ENCODE measurements at regions not wholly inside any gene's neighbourhood (a gene's known extent, or its start where the extent isn't known, plus 50 kb on each side); places are given as distances from the start of the nearest gene placed in this dataset.

DNA sequence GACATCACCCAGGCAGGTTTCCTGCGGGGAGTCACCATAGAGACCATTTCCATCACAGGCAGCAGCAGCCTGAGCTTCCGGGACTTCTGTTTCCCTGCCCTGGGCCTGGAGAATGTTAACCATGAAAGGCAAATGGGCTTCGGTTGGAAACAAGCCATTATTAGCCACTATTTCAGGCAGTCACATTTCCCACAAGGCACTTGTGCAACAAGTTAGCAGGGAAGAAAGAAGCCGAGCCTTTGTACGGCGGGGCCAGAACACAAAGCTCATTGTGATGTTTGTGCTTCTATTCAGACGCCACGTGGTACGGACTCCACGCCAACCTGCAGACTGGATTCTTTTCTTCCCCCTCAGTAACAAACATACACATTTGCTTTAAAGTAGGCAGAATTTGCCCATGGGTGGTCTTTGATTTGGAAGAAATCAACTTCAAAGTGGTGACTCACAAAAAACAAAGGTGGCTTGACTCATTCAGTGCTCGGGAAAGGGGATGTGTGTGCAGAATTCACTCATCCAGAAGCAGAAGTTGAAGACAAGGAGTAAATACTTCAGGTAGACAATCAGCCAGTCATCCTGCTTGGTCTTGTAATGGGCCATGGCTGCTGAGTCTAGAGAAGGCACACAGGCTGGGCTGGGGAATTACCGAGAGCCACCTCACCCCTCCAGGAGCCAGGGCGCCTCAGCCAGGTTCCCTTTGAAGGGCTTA is 154.2 kb upstream of the PRMT8 start:
- DNase-seq: no peak

DNA sequence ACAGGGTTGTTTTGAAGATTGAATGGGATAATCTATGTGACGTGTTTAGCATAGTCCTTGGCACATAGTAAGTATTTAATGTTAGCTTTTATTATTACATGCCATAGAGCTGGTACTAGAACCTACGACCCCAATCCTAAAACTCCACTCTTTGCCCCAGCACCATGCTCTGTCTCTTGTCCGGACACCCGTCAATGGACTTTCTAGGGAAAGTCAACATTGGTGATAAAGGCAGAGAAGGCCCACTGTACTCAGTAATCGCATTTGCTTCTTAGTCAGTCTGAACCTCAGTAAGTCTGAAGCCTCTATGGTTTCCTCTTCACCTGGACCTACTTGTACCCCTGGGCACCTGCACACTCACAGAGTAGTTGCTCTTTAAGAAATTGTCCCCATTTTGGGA is 153.1 kb upstream of the PRMT8 start:
- DNase-seq: no peak

- no peak for DNase-seq
These were observed 151.8 kb upstream of the PRMT8 start for GRCh38 chr12:3339221-3339620.

GRCh38 chr12:3341594-3341993 is 149.4 kb upstream of the PRMT8 start:
- no peak for DNase-seq

DNA sequence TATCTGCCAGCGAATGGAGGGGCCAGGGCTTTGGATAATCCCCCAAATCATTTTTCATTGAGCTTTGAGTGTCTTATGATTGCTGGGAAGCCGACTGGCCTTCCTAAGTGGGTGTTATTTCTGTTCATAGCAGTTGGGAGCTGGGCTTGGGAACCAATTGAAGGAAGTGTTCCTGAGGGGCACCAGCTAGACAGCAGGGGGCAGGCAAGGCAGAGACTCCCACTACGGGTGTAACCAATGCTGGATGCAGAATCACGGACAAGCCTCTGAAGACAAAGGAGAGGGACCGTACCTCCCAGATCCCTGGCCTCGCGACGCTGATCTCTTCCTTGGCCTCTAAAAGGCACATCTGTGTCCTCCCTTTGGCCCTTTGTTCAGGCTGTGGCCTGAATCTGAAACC is 149.0 kb upstream of the PRMT8 start:
- DNase-seq: peak; percentile 26

- no peak for DNase-seq
These were observed 142.9 kb upstream of the PRMT8 start for GRCh38 chr12:3348055-3348454.

DNA sequence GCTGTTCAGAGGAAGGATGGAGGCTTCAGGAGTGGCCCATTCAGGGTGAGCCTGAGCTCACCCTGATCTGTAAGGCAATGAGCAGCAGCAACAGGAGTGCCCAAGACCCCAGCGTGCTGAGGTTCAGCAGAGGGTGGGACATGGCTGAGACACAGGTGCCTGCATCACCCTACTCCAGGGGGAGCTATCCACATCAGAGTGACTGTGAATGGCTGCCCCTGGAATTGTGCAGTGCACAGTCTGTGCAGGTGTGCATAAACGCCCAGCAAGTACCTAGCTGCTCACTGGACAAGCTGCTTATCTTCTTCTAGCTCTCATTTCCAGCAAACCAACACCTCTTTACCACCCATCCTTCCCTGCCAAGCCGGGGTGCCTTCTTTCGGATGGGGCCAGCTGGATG is 140.6 kb upstream of the PRMT8 start:
- DNase-seq: no peak

DNA sequence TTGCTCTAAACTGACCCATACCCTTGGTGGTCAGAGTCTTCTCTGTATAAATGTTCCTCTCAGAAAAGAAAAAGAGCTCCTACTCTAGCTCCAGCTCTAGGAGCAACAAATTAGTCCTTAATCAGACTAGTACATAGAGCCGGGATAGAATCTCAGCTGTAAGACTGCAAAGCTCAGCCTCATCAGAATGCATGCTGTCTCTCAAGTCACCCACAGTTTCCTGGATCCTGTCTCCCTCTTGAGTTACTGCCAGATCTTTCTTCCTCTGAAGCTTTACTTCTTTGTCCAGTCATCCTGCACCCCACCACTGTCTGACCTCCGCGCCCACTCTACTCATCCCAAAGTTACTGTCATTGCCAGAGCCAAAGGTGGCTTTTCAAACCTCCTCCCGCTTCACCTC is 139.3 kb upstream of the PRMT8 start:
- no peak for DNase-seq

DNA sequence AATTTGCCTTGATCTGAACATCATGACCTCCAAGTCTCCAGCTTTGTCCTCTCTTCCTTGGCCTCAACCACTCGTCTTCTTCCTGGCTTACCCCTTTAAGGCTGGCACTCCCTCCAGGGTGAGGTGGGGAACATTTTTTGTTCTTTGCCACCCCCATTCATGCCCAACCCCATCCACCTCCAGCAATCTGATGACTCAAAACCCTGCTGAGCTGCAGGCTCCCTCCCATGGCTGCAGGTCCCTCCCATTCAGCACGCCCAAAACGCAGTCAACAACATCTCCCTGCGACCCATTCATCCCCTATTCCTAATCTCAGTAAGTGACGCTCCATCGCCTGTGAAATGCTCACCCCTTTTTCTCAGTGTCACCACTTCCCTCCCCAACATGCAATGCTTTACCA is 138.8 kb upstream of the PRMT8 start:
- no peak for DNase-seq

DNA sequence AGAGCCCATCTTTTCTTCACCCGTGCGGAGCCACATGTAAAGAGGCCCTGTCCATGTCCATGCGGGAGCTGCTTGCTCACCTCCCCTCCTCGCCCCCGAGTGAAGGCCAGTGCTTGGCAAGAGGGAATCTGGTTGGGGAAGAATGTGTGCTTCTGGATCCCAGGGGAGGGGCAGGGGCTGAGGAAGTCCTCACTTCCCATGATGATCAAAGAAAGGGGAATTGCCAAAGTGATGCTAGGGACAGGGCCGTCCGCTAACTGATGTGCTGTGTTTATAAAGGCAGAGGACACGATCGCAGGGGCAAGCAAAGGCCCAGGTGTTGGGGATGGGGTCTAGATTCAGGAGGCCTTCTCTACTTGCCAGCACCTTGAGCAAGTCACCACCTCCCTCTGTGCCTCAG is 137.4 kb upstream of the PRMT8 start:
- no peak for DNase-seq

- DNase-seq: no peak
These were observed 136.4 kb upstream of the PRMT8 start for GRCh38 chr12:3354586-3354985.

DNA sequence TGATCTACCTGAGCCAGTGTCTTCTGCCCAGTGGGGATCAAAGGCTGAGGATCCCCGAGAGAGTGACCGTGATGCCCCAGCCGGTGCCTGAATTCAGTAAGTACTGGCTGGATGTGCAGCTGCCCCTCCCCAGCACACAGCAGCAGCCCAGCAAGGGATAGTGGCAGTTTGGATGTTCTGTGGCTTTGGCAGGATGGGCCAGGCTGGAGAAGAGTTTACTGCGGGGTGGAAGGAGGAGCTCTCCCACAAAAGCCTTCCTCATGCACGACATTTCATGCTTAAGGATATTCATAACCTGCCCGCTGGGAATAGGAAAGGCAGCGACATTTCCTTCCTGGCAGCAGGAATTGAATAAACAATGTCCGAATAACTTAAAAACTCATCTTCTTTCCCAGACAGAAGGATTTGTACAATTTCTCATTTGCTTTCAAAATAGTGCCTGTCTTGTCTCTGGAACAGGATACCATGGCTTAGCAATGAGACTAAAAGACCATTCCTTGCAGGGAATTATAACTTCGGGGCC is 135.6 kb upstream of the PRMT8 start:
- DNase-seq: no peak

GRCh38 chr12:3357950-3358525 is 133.0 kb upstream of the PRMT8 start:
- no peak for DNase-seq

GRCh38 chr12:3359478-3359877 is 131.5 kb upstream of the PRMT8 start:
- DNase-seq: no peak

DNA sequence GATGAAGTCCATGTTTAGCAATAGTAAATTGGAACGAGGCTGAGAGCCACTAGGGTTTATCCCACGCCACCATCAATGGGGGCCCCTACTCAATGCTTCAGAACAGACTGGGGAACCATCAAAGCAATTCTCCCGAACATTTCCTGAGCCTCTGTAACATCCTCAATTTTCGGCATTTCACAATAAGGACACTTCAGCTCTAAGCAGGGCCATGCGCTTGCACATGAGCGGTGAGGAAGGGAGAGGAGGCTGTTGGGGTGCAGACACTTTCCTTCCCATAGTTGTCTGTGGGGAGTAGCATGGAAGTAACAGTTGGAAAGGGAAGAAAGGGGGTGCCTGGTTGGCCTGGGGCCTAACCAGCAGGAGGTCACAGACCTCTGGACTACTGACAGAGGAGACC is 129.9 kb upstream of the PRMT8 start:
- no peak for DNase-seq

GRCh38 chr12:3362737-3363136 is 128.3 kb upstream of the PRMT8 start:
- no peak for DNase-seq

DNA sequence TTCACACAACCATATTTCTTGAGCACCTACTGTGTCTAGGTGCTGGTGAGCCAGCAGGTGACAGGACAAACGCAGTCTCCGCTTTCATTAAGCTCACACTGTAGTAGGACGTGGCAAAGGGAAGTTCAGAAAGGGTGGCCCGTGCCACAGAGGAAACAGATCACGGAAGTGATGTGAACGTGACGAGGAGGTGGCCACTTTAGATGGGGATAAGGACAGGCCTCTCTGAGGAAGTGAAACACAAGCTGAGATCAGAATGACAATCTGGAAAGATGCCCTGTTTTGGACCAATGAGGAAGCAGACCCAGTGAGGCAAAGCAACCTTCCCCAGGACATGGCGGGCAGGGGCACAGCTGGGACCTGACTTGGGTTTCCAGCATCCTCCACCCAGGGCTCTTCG is 127.4 kb upstream of the PRMT8 start:
- DNase-seq: no peak

- no peak for DNase-seq
These were observed 126.8 kb upstream of the PRMT8 start for GRCh38 chr12:3364226-3364625.

- DNase-seq: no peak
These were observed 126.1 kb upstream of the PRMT8 start for GRCh38 chr12:3364661-3365462.

DNA sequence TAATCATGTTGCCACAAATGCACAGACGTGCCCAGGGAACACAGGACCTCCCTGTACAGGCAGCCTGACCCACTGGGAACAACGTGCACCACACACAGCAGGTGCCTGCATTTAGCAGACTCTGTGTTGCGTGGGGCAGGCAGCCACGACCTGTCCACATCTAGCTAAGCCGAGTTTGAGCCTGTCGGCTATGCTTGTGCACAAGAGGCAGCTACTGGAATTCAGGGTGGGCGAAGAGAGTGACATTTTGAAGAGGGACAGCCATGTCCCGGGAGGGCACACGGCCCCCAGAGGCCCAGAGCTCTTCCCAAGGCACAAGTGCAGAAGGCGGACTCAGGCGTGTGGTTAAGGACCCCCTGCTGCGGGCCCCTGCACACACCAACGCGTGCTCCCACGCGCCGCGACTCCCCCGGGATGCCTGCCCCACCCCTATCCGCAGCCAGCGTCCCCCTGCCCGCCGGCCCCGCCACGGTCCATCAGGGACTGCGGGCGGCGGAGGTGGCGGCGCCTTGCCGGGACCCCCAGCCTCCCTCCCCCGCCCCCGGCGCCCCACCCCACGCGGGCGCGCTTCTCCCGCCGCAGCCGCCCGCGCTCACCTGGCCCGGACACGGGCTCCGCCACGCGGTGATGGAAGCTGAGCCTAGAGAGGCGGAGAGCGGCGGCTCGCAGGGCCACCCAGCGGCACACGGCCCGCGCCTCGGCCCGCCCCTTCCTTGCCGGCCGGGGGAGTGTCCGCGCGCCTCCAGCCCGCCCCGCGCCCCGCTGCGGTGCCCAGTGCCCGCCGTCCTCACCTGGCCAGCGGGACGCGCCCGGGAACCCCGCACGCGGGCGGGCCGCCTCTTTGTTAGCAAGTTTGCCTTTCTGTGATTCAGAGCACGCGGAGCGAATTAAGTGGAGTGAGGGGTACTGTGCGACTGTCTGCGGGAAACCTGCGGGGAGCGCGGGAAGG is 125.3 kb upstream of the PRMT8 start:
- DNase-seq: no peak

DNA sequence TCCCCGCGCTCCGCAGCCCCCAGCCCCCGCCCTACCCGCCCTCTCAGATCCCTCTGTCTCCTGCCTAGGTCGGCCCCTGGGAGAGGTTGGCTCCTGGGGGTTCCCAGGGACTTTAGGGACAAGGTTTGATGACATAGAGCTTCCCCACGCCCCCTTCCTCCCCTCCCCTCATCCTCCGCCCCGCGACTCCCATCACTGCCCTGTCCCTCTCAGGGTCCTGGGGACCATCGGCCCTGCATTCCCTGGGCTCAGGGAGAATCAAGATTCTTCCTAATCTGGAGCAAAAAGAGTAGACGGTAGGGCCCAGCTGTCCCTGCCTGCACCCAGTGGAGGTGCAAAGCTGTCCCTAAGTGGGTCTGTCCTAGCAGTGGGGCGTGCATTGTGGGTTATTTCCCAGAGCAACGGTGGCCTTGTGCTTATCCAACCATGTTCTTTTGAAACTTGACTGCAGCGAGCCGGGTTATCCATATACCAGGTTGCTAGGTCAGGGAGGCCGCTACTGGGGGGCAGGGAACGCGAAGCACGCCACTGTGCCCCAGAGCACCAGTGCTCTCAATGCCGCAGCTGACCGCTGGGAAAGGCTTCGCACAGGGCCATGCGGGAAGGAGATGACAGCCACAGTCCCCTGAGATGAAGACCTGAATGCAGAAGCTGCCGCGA is 124.4 kb upstream of the PRMT8 start:
- DNase-seq: no peak
